Panc1 (cell line): ENCODE measurements at regions not wholly inside any gene's neighbourhood (a gene's known extent, or its start where the extent isn't known, plus 50 kb on each side); places are given as distances from the start of the nearest gene placed in this dataset.

Experiments
- ATAC-seq: fragments of 200-7000 bp; cut with Tn5 transposase; 2 replicates; pipeline ENCODE4 v1.9.1; 2020; ENCODE audit warnings: mild to moderate bottlenecking, moderate library complexity
- BruUV-seq: library from RNA; stranded (reverse); fragments of 400-500 nt; replicated peaks from 2 replicates; lab custom pipeline; 2021; lab: Mats Ljungman, UMichigan
- CTCF ChIA-PET: fragments of 300-600 bp; sonication (Branson Sonifier 250); formaldehyde crosslinking; loops from one replicate; lab custom pipeline; 2022; ENCODE audit warnings: antibody characterized with exemption; lab: Charles Lee
- POLR2A ChIA-PET: fragments of 300-600 bp; sonication (Branson Sonifier 250); formaldehyde crosslinking; loops from one replicate; lab custom pipeline; 2022; ENCODE audit warnings: antibody characterized with exemption; lab: Charles Lee
- DNase-seq: peaks from one replicate; pipeline ENCODE4 v3.0.0-alpha.2; 2010; ENCODE audit warnings: low read depth, low spot score
- H3K27ac ChIP-seq: 2 replicates; pipeline ENCODE4 v1.5.1; 2011; ENCODE audit warnings: mild to moderate bottlenecking, low read length, inconsistent platforms
- H3K27me3 ChIP-seq: fragments of 200-500 bp; sonication (Bioruptor generic); 2 replicates; pipeline ENCODE4 v1.6.0; 2014; ENCODE audit warnings: low read length, inconsistent platforms; ENCODE audit not compliant: control insufficient read depth, insufficient read depth
- H3K36me3 ChIP-seq: fragments of 200-500 bp; sonication (Bioruptor generic); 2 replicates; pipeline ENCODE4 v1.5.1; 2014; ENCODE audit warnings: inconsistent platforms, mild to moderate bottlenecking, low read length, moderate library complexity; ENCODE audit not compliant: control insufficient read depth, insufficient read depth
- H3K4me1 ChIP-seq: 2 replicates; pipeline ENCODE4 v1.5.1; 2011; ENCODE audit warnings: inconsistent platforms, mild to moderate bottlenecking, low read length, moderate library complexity; ENCODE audit not compliant: control insufficient read depth, insufficient read depth
- H3K4me3 ChIP-seq, 2 experiments: 2 replicates each; pipeline ENCODE4 v1.5.1; 2011 to 2012; ENCODE audit warnings: low read depth in 2 of 2, low read length in 2 of 2, mild to moderate bottlenecking in 2 of 2, inconsistent platforms in 1 of 2, moderate library complexity in 1 of 2
- H3K9me3 ChIP-seq: fragments of 200-500 bp; sonication (Bioruptor generic); 2 replicates; pipeline ENCODE4 v1.5.1; 2014; ENCODE audit warnings: low read depth, mild to moderate bottlenecking, inconsistent platforms, low read length, moderate library complexity; ENCODE audit not compliant: control insufficient read depth, insufficient read depth
- CTCF ChIP-seq: fragments of 450-650 bp; IDR thresholded peaks from 2 replicates; pipeline ENCODE4 v1.5.1; 2017; ENCODE audit warnings: mild to moderate bottlenecking
- POLR2AphosphoS5 ChIP-seq: IDR thresholded peaks from 2 replicates; pipeline ENCODE4 v1.6.1; 2012; ENCODE audit warnings: mild to moderate bottlenecking, low read depth, low read length, moderate library complexity
- REST ChIP-seq, 2 experiments: IDR thresholded peaks; 2 replicates each; pipeline ENCODE4 v1.6.1; 2011 to 2012; ENCODE audit warnings: low read depth in 2 of 2, control low read depth in 1 of 2, low read length in 1 of 2, mild to moderate bottlenecking in 1 of 2, moderate library complexity in 1 of 2; ENCODE audit not compliant: insufficient read depth in 1 of 2
- SIN3A ChIP-seq: IDR thresholded peaks from 2 replicates; pipeline ENCODE4 v1.6.1; 2012; ENCODE audit warnings: low read depth, mild to moderate bottlenecking, low read length, moderate library complexity, borderline replicate concordance; ENCODE audit not compliant: insufficient read depth
- TCF7L2 ChIP-seq: IDR thresholded peaks from 2 replicates; pipeline ENCODE4 v1.6.1; 2011; ENCODE audit warnings: mild to moderate bottlenecking, low read depth, low read length, inconsistent platforms
- in situ Hi-C: cut with HindIII; loops from 2 replicates; pipeline ENCODE4 v1.10.0; 2016; ENCODE audit warnings: low sequenced_read_pairs, low pct_unique_long_range_greater_than_20kb
- intact Hi-C: fragments of 100-400 bp; cut with micrococcal nuclease; formaldehyde crosslinking; loops from one replicate; pipeline ENCODE4 v1.10.0; 2022; ENCODE audit not compliant: unreplicated experiment

- H3K27ac ChIP-seq = no peak overlapping the region
- H3K9me3 ChIP-seq = no peaks in the 10 kb centered on the region
- BruUV-seq = no TSS peak
- H3K4me1 ChIP-seq = no peaks in the 10 kb centered on the region
- CTCF ChIA-PET = no interaction called here
- no peaks in the 10 kb centered on the region for H3K36me3 ChIP-seq
- H3K4me3 ChIP-seq = no peak overlapping the region
- TF ChIP-seq CTCF (no peak), SIN3A (no peak), REST (IDR thresholded peaks at IDR 0.05; ENCODE audit: insufficient read depth in 1 of 2, low read depth in 2 of 2, low read length in 1 of 2) (no peak), POLR2AphosphoS5 (no peak)
- no peak for DNase-seq
- in situ Hi-C loops (no loop called here), intact Hi-C loops (no loop called here)
- ATAC-seq = no peak
- POLR2A ChIA-PET = no interaction called here
- no peaks in the 10 kb centered on the region for H3K27me3 ChIP-seq
Measured at GRCh38 chr2:4915357-4915756, 776.8 kb upstream of the SOX11 start.

- in situ Hi-C loops (no loop called here), intact Hi-C loops (no loop called here)
- ATAC-seq (no peak), DNase-seq (no peak)
- ChIA-PET POLR2A (no interaction called here), CTCF (no interaction called here)
- H3K9me3 ChIP-seq = no peaks in the 10 kb centered on the region
- no peaks in the 10 kb centered on the region for H3K4me1 ChIP-seq
- no peak overlapping the region for H3K4me3 ChIP-seq
- H3K27ac ChIP-seq = no peak overlapping the region
- no peaks in the 10 kb centered on the region for H3K27me3 ChIP-seq
- no peaks in the 10 kb centered on the region for H3K36me3 ChIP-seq
- TF ChIP-seq CTCF = no peak
- TF ChIP-seq POLR2AphosphoS5 = no peak
- no peak for TF ChIP-seq REST (IDR thresholded peaks at IDR 0.05; ENCODE audit: insufficient read depth in 1 of 2, low read depth in 2 of 2, low read length in 1 of 2)
- no peak for TF ChIP-seq TCF7L2
- no peak for TF ChIP-seq SIN3A
- BruUV-seq = no TSS peak
Measured at GRCh38 chr2:4916094-4916493, 776.1 kb upstream of the SOX11 start.
